ENCODE measurements at regions not wholly inside any gene's neighbourhood (a gene's known extent, or its start where the extent isn't known, plus 50 kb on each side); places are given as distances from the start of the nearest gene placed in this dataset.
"Not testable (repeated sequence)": the region's sequence is repeated elsewhere in the genome, so short reads cannot be mapped to it uniquely, and the experiment has no call there.

DNA sequence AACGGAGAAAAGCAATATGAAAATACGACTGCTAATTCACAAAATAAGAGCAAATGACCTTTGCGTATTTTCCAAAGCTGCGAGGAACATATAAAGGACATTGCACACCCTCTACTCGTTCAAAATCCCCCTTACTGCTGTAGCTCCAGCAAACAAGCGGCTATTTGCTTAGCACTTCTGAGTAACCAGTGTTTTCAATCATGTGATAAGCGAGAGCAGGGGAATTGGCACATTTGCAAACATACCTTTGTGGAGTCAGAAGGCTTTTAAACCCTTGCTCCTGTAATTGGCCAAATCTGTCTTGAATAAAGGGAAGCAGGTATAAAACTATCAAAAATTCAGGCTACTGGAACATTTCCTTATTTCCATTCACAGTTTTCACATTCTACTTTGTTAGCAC, 610.2 kb downstream of the UBE2NL start:
- DNase-seq (ENCODE audit: low read depth in 3 of 3): no peak

DNA sequence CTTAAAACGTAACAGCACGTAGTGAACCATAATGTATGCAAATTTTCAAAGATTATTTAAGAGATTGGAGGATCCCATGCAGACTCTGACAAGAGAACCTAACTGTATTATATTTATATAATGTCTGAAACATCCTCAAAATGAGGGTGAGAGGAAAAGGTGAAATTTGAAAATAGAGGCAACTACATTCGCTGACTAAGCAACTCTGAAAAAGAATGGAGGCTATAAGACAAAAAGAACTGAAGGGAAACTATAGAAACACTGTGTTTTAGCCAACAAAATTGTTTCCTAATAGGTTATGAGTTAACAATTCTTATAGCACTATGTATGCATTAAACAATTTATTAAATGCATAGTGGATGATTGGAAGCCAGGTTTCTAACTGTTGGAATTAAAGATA, 648.0 kb downstream of the UBE2NL start:
- DNase-seq (ENCODE audit: low read depth in 3 of 3): no peak

DNA sequence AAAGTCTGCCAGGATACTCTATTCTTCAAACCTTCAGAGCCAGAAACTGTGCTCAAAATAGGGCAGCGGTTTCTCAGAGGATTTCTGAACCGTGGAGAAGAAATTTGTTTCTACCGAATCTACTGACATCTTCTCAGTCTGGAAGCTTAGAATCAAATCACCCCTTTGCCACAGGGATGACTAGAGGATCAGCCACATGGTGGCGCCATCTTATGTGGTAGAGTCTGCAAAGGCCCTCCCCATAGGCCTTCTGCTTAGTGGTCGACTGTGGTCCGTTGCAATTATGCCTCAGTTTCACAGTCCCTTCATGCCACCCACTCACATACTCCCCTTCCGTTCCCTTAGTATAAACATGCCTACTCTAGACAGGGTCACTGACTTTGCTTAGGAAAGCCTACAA, 680.7 kb upstream of the SPANXN1 start:
- DNase-seq (ENCODE audit: low read depth in 3 of 3): no peak

DNA sequence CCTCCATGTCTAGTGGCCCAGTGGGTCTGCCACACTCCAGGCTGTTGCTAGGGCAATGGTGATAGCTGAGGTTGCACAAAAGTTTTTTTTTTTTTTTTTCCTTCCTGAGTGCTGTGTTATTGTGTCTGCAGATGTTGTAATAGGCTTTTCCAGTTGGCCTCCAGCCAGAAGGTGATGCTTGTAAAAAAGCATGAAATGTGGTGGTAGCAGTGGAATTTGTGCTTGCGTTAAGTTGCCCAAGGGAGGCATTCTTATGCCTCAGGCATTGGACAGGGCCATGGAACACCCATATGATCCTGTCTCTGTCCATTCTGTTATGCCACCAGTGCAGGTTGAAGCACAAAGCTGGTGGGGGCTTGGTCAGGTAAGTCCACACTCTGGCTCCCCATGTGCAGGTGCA, 660.5 kb upstream of the SPANXN1 start:
- DNase-seq (ENCODE audit: low read depth in 3 of 3): no peak

DNA sequence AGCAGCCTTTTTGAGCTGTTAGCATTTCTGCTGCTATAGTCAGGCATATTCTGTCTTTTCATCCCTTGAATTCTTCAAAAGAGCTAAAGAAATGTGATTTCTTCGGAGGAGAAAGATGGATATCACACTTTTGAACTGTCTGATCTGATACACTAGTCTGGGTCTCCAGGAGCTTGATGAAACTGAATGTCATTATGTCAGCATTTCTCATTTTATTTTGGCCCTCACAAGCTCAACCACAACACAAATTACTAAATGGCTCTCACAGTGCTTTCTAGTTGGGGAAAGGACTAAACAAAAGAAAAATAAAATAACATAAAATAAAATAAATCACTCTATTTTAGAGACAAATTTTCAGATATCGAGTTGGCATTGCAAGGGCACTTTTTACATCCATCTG, 655.3 kb upstream of the SPANXN1 start:
- DNase-seq (ENCODE audit: low read depth in 3 of 3): no peak

DNA sequence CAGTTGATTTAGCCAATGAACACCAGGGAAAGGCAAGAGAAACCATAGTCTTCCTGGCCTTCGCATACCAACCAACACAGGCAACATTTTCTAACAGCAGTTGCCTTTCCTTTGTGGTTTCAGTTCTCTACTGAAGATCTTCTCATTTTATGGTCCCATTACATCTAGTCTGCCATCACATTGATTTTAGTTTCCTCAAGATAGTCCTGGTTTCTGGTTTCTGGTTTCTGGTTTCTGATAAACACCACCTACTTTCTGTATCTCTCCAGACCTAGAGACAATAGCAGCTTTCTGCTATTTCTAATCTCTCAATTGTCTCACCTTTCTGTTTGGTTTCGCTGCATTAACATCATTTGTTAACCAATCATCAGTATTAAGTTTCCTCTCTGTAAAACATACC, 646.3 kb upstream of the SPANXN1 start:
- DNase-seq (ENCODE audit: low read depth in 3 of 3): no peak

DNA sequence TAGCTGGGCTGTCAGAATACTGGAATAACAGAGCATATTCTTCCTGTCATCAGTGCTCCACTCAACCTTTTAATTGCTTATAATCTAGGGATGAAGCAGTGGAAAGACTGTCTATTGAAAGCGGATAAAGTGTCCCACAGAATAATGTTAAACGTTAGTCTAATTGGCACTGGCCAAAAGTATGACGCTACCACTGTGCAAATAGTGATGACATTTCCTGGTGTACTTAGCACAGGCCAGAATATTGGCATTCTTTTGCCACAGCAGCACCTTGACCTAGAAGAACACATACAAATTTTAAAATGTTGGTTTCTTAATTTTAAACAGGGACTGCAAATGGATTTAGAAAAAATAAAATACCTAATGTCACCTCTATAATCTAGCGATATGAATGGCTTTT, 635.2 kb upstream of the SPANXN1 start:
- DNase-seq (ENCODE audit: low read depth in 3 of 3): no peak

DNA sequence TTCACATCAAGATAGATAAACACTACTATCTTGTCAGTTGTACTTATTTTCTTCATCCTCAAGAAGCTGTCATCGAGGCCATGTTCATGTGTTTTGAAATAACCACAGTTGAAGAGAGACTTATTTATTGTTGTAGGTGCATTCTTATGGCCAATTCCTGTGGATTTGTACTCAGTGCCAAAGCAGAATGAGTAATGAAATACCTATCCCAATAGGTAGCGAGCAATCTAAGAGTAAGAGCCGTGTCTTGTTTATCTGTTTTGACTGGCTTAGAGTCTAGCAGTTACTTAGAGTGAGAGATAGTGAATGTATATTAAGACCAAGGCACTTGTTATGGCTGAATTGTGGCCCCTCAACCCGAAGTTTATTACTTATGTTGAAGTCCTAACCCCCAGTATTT, 631.0 kb upstream of the SPANXN1 start:
- no peak for DNase-seq (ENCODE audit: low read depth in 3 of 3)

DNA sequence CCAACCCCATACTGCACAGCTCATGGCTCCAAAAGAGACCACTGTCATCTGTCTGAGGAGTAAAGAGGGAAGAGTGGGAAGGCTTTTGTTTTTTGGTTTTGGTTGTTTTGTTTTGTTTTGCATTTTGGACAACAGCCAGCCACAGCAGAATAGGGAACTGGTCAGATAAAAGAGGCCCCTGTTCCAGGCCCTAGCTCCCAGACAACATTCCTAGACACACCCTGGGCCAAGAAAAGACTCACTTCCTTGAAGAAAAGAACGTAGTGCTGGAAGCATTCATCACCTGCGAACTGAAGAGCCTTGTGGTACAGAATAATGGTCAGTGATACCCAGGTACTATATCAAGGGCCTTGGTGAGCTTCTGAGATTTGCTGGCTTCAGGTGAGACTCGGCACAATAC, 619.4 kb upstream of the SPANXN1 start:
- DNase-seq (ENCODE audit: low read depth in 3 of 3): no peak

DNA sequence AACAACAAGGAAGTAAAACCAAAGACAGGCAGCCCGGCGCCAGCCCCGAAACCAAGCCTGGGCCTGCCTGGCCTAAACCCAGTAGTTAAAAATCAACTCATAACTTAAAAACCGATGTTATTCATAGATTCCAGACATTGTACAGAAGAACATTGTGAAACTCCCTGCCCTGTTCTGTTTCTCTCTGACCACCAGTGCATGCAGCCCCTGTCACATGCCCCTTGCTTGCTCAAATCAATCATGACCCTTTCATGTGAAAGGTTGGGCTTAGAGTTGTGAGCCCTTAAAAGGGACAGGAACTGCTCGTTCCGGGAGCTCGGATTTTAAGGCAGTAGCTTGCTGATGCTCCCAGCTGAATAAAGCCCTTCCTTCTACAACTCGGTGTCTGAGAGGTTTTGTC, 612.9 kb upstream of the SPANXN1 start:
- not testable (repeated sequence) for DNase-seq (ENCODE audit: low read depth in 3 of 3)

DNA sequence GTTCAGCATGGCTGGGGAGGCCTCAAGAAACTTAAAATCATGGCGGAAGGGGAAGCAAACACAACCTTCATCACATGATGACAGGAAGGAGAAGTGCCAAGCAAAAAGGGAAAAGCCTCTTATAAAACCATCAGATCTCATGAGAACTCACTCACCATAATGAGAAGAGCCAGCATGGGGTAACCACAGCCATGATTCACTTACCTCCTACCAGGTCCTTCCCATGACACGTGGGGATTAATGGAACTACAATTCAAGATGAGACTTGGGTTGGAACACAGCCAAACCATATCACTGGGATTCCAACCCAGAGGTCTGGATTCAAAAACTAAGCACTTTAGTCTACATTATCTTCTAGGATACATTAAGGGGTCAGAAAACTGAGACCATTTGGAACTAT, 609.6 kb upstream of the SPANXN1 start:
- DNase-seq (ENCODE audit: low read depth in 3 of 3): no peak

DNA sequence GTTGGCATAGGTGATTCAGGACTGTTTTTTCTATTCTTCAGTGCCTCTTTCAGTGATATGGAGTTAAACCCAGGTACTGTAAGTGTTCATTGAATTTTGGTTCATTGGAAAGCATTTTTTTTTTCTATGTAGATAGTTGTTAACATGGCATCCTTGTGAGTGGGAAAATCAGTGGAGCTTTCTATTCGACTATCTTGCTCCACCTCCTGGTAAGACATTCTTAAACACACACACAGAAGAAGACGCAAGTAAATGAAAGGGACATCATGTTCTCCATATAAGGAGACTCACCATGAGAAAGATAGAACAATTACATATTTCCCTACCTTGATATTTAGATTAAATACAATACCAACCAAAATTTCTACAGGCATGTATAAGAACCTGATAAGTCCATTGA, 598.5 kb upstream of the SPANXN1 start:
- no peak for DNase-seq (ENCODE audit: low read depth in 3 of 3)

DNA sequence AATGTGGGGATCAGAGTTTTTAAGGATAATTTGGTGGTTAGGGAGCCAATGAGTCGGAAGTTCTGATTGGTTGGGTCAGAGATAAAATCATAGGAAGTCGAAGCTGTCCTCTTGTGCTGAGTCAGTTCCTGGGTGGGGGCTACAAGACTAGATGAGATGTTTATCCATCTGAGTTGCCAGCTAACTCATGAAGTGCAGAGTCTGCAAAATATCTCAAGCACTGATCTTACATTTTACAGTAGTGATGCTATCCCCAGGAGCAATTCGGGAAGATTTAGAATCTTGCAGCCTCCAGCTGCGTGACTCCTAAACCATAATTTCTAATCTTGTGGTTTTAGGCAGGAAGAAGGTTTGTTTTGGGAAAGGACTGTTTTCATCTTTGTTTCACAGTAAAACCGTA, 565.8 kb upstream of the SPANXN1 start:
- DNase-seq (ENCODE audit: low read depth in 3 of 3): no peak

DNA sequence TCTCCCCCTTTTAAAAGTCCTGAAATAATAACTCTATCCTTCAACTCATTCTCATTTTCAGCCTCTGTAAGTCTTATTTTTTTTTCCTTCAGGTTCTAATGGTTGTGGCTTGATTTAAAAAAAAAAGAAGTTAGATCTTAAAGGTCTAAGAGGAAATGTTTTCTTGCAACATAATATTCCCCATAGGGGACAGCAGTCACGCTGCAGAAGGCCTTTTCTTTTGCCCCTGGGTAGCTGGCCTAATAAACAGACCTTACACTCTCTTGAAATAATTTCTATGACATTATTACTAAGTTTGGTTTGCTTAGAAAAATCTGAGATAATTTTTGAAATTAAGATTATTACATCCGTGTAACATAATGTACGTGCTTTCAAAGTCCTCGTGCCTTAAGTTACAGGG, 564.1 kb upstream of the SPANXN1 start:
- DNase-seq (ENCODE audit: low read depth in 3 of 3): no peak

DNA sequence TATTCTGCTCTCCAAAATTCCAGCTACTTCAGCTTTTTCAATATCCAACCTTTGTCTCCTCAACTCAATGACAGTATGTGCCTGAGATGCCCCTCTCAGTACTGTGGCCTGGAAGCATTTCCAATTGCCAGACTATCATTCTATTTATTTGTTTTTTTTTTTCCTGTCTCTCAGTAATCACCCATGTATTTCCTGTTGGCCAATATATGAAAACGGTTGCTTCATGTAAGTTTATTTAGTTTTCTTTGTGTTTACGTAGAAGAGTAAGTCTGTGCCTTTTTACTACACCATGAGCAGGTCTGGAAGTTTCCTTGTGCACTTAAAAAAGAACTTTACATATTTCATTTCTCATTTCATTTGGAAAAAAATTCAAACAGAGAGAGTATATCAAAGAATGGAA, 537.5 kb upstream of the SPANXN1 start:
- no peak for DNase-seq (ENCODE audit: low read depth in 3 of 3)

DNA sequence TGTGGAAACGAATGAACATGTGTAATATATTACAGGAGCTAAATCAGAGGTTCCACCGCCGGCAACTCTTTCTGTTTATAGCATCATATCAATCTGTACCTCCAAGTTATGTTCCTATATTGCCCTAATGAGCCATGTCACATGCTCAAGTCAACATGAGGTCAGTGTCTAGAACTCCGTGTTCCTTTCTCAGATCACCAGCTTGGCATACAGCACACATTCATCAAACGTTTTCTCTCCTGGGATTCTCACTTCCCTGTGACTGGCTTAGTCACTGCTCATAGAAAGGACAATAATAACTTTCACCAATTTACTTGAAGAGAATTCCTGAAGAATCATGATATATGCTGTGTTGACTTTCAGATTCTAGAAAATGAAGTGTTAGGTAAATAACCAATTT, 532.0 kb upstream of the SPANXN1 start:
- DNase-seq (ENCODE audit: low read depth in 3 of 3): no peak

DNA sequence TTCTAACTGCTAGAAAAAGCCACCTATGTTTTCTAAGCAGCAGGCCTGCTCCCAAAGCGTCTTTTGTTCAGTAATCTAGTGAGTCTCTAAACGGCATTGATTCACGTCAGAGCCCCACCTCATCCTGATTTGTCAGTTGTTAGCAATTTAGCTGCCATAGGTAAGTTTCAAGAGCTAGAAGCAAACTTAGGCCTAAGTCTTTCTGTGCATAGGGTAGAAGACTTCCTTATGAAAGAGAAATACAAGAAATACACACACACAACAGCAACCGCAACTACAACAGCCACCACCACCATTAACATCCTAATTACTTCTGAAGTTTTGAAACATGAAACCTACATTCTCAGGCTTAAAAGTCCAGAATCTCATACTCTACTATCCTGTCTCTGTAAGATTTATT, 531.1 kb upstream of the SPANXN1 start:
- DNase-seq (ENCODE audit: low read depth in 3 of 3): no peak

DNA sequence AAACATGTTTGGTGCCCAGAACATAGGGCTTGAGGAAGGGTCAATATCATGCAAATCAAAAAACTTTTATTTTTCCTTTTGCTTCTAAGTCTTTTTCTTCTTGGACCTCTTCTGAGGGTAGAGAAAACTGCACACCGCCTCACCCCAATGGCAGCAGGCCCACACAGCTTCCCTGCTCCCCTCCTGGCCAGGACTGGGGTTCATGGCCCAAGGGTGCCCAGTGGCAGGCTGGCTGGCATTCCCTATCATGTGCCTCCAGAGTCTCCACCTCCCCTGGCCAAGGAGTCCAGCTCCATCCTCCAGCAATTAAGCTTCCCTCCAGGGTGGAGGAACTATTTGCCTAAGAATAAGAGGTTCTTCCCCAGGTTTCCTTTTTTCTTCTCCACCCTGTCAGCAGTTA, 529.6 kb upstream of the SPANXN1 start:
- no peak for DNase-seq (ENCODE audit: low read depth in 3 of 3)

DNA sequence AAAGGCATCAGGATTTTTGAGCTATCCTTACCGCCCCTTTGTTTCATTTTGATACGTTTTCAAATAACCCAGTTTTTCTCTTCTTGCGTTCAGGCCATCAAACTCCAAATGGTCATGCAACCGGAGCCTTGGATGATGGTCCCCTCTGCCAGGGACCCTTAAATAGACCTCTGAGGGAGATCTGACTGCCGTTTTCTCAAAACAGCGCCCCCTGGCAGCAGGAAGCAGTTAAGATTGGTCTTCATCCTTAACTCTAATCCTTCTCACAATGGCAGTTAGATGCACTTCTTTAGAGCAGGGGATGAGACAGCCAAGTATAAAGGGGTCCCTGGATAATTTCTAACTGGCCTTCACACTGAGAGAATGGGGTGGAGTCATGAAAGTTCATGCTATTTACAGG, 525.0 kb upstream of the SPANXN1 start:
- DNase-seq (ENCODE audit: low read depth in 3 of 3): peak in 1 of 3 donors; percentile 0

DNA sequence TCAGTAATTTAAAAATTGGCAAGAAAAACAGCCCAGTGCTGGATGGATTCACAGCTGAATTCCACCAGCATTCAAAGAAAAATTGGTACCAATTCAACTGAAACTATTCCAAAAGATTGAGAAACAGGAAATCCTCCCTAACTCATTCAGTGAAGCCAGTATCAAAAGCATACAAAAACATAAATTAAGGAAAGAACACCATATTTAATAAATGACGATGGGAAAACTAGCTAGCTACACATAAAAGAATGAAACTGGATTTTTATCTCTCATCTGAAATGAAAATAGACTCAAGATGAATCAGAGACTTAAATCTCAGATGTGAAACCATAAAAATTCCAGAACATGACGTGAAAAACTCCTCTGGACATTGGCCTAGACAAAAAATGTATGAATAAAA, 516.8 kb upstream of the SPANXN1 start:
- no peak for DNase-seq (ENCODE audit: low read depth in 3 of 3)

DNA sequence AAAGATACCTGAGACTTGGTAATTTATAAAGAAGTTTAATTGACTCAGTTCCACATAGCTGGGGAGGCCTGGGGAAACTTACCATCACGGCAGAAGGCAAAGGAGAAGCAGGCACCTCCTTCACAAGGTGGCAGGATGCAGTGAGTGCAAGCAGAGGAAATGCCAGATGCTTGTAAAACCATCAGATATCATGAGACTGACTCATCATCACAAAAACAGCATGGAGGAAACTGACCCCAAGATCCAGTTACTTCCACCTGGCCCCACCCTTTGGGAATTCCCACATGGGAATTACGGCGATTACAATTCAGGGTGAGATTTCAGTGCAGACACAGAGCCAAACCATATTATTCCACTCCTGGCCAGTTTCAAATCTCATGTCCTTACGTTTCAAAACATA, 514.7 kb upstream of the SPANXN1 start:
- DNase-seq (ENCODE audit: low read depth in 3 of 3): no peak

DNA sequence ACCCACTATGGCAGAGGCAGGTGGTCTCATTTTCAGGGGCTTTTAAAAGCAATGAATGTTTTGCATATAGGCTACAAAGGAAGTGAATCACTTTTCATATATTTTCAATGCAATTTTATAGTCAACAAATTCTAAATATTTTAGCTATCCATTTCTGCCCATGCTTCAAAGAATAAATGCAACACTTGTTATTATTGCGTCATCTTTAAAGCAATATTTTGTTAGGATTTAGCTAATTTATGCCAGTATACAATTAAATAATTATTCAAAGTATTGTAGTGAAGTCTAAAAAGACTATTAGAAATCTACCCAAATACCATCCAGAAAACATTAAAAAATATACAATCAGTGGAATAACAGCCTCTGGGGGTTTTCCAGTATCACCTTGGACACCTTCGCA, 509.1 kb upstream of the SPANXN1 start:
- no peak for DNase-seq (ENCODE audit: low read depth in 3 of 3)

DNA sequence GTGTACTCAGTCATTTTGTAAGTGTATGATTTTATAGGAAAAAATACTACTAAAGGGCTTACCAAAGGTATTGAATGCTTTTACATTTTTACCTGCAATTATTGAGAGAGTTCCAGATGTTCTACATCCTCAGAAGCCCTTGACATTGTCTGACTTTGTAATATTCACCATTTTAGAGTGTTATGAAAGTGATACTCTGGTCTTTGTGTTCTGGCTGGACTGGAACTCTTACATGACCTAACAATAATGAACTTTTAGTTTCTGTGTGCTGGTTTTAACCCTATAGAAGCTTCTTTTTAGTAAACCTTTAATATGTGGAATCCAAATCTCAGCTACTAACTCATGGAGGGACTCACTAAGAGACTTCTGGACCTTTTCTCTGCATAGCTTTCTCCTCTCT, 478.8 kb upstream of the SPANXN1 start:
- DNase-seq (ENCODE audit: low read depth in 3 of 3): no peak

DNA sequence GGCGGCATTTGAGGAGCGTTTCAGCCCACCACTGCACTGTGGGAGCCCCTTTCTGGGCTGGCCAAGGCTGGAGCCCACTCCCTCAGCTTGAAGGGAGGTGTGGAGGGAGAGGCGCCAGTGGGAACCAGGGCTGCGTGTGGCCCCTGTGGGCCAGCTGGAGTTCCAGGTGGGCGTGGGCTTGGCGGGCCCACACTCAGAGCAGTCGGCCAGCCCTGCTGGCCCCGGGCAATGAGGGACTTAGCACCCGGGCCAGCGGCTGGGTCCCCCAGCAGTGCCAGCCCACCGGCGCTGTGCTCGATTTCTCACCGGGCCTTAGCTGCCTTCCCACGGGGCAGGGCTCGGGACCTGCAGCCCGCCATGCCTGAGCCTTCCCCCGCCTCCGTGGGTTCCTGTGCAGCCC, 463.8 kb upstream of the SPANXN1 start:
- not testable (repeated sequence) for DNase-seq (ENCODE audit: low read depth in 3 of 3)

DNA sequence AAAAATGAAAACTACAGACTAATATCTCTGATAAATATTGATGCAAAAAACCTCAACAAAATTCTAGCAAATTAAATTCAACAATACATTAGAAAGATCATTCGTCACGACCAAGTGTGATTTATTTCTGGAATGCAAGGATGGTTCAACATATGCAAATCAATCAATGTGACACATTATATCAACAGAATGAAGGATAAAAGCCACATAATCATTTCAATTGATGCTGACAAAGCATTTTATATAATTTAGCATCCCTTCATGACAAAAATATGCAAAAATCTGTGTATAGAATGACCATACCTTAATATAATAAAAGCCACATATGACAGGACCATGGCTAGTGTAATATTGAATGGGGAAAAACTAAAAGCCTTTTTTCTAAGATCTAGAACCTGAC, 457.2 kb upstream of the SPANXN1 start:
- DNase-seq (ENCODE audit: low read depth in 3 of 3): no peak

Data from stimulated activated CD4-positive, alpha-beta T cell treated with anti-CD3 and anti-CD28 coated beads, TNF-alpha, amount 100 ng/mL, for 48 hours (primary cell).